ENCODE measurements at regions not wholly inside any gene's neighbourhood (a gene's known extent, or its start where the extent isn't known, plus 50 kb on each side); places are given as distances from the start of the nearest gene placed in this dataset.

- no peak for DNase-seq (ENCODE audit: low read depth)
Measured at GRCh38 chr14:97655169-97655948, 858.2 kb downstream of the VRK1 start.

- no peak for DNase-seq (ENCODE audit: low read depth)
Measured at GRCh38 chr14:97657609-97658008, 860.4 kb downstream of the VRK1 start.

- no peak for DNase-seq (ENCODE audit: low read depth)
Measured at GRCh38 chr14:97687944-97688630, 890.9 kb downstream of the VRK1 start.

- no peak for DNase-seq (ENCODE audit: low read depth)
Measured at GRCh38 chr14:97688631-97689336, 891.6 kb downstream of the VRK1 start.

GRCh38 chr14:97692084-97692483 lies 894.9 kb downstream of the VRK1 start:
- DNase-seq (ENCODE audit: low read depth): no peak

- no peak for DNase-seq (ENCODE audit: low read depth)
Measured at GRCh38 chr14:97695456-97695981, 898.3 kb downstream of the VRK1 start.

- DNase-seq (ENCODE audit: low read depth): no peak
Measured at GRCh38 chr14:97697772-97698171, 900.6 kb downstream of the VRK1 start.

GRCh38 chr14:97699026-97699425 lies 901.8 kb downstream of the VRK1 start:
- DNase-seq (ENCODE audit: low read depth): no peak

- DNase-seq (ENCODE audit: low read depth): no peak
Measured at GRCh38 chr14:97703006-97703760, 906.0 kb downstream of the VRK1 start.

- no peak for DNase-seq (ENCODE audit: low read depth)
Measured at GRCh38 chr14:97704316-97704885, 907.2 kb downstream of the VRK1 start.

GRCh38 chr14:97705107-97705506 lies 907.9 kb downstream of the VRK1 start:
- no peak for DNase-seq (ENCODE audit: low read depth)

- DNase-seq (ENCODE audit: low read depth): no peak
Measured at GRCh38 chr14:97705976-97706375, 908.8 kb downstream of the VRK1 start.

- no peak for DNase-seq (ENCODE audit: low read depth)
Measured at GRCh38 chr14:97706819-97707218, 909.6 kb downstream of the VRK1 start.

- no peak for DNase-seq (ENCODE audit: low read depth)
Measured at GRCh38 chr14:97707603-97708002, 910.4 kb downstream of the VRK1 start.

GRCh38 chr14:97709552-97709951 lies 912.4 kb downstream of the VRK1 start:
- DNase-seq (ENCODE audit: low read depth): no peak

GRCh38 chr14:97710726-97711125 lies 913.5 kb downstream of the VRK1 start:
- no peak for DNase-seq (ENCODE audit: low read depth)

GRCh38 chr14:97712471-97712870 lies 915.3 kb downstream of the VRK1 start:
- no peak for DNase-seq (ENCODE audit: low read depth)

GRCh38 chr14:97713023-97713422 lies 915.8 kb downstream of the VRK1 start:
- no peak for DNase-seq (ENCODE audit: low read depth)

GRCh38 chr14:97718886-97719442 lies 921.8 kb downstream of the VRK1 start:
- DNase-seq (ENCODE audit: low read depth): no peak

GRCh38 chr14:97719931-97720330 lies 922.7 kb downstream of the VRK1 start:
- DNase-seq (ENCODE audit: low read depth): no peak

- DNase-seq (ENCODE audit: low read depth): no peak
Measured at GRCh38 chr14:97723351-97723750, 926.2 kb downstream of the VRK1 start.
